ENCODE measurements at regions not wholly inside any gene's neighbourhood (a gene's known extent, or its start where the extent isn't known, plus 50 kb on each side); places are given as distances from the start of the nearest gene placed in this dataset.

GRCh38 chr20:48153523-48153922 is 368.2 kb upstream of the SULF2 start:
- no peak overlapping the region for H2AFZ ChIP-seq (ENCODE audit: control insufficient read depth, low read depth, low read length)
- TF ChIP-seq, protein P1, sequence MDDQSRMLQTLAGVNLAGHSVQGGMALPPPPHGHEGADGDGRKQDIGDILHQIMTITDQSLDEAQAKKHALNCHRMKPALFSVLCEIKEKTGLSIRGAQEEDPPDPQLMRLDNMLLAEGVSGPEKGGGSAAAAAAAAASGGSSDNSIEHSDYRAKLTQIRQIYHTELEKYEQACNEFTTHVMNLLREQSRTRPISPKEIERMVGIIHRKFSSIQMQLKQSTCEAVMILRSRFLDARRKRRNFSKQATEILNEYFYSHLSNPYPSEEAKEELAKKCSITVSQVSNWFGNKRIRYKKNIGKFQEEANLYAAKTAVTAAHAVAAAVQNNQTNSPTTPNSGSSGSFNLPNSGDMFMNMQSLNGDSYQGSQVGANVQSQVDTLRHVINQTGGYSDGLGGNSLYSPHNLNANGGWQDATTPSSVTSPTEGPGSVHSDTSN (IDR thresholded peaks at IDR 0.05; ENCODE audit: insufficient replicate concordance, low read depth, low read length) = no peak
- peak; percentile 32; the same call in 1 of the 2 replicates for TF ChIP-seq BMI1 (IDR thresholded peaks at IDR 0.05; ENCODE audit: borderline replicate concordance)
- H3K4me3 ChIP-seq = no peak overlapping the region
- ChIA-PET CTCF (interaction anchor here (0.6 kb wide), 2 partner anchors 751 to 970 kb away, joined by 3 read pairs; no protein-coding TSS in a partner anchor), SMC1A (ENCODE audit: uncharacterized antibody, unreplicated experiment) (no interaction called here), RAD21 (ENCODE audit: unreplicated experiment) (interaction anchor here (1.4 kb wide), 1 partner anchor 467 kb away, joined by 5 read pairs; no protein-coding TSS in a partner anchor), POLR2A (interaction anchor here (0.6 kb wide), 1 partner anchor 9 kb away, joined by 3 read pairs; no protein-coding TSS in a partner anchor)
- 33% methylated on average over 3 of the region's 3 CpGs for WGBS (ENCODE audit: insufficient coverage, insufficient replicate concordance, low lambda C conversion rate, missing lambda C conversion rate)
- ATAC-seq = no peak
- H3K4me1 ChIP-seq (ENCODE audit: control insufficient read depth, insufficient read depth, low read length) = no peaks in the 10 kb centered on the region
- no peak overlapping the region for H3K27ac ChIP-seq (ENCODE audit: control insufficient read depth, insufficient read depth)
- H3K4me2 ChIP-seq (ENCODE audit: control insufficient read depth, insufficient read depth) = no peak overlapping the region
- no TSS peak for BruUV-seq (replicated peaks)
- H3K79me2 ChIP-seq (ENCODE audit: control insufficient read depth, insufficient read depth, low read length) = no peaks in the 10 kb centered on the region
- no peak for FAIRE-seq
- H4K20me1 ChIP-seq (ENCODE audit: control insufficient read depth, insufficient read depth) = no peaks in the 10 kb centered on the region
- in situ Hi-C loops (cut with MboI) (no loop called here), intact Hi-C loops (cut with micrococcal nuclease; ENCODE audit: unreplicated experiment) (no loop called here)
- peaks cover 0 to 1% of the 10 kb centered on the region in 2 experiments; a peak in 2 of 4 replicates for H3K27me3 ChIP-seq (replicated peaks in 1 of 2; ENCODE audit: control insufficient read depth in 2 of 2, insufficient read depth in 2 of 2, low read length in 1 of 2)
- H3K9me3 ChIP-seq (replicated peaks; ENCODE audit: control insufficient read depth, insufficient read depth, low read length) = peaks cover 2% of the 10 kb centered on the region; the same call in 2 of the 3 replicates
- no peak overlapping the region for H3K9ac ChIP-seq (ENCODE audit: control insufficient read depth, insufficient read depth, low read length)
- no peak for DNase-seq (ENCODE audit: low read depth, low spot score)
- H3K36me3 ChIP-seq (ENCODE audit: control insufficient read depth in 2 of 2, insufficient read depth in 2 of 2, low read length in 1 of 2) = no peaks in the 10 kb centered on the region

DNA sequence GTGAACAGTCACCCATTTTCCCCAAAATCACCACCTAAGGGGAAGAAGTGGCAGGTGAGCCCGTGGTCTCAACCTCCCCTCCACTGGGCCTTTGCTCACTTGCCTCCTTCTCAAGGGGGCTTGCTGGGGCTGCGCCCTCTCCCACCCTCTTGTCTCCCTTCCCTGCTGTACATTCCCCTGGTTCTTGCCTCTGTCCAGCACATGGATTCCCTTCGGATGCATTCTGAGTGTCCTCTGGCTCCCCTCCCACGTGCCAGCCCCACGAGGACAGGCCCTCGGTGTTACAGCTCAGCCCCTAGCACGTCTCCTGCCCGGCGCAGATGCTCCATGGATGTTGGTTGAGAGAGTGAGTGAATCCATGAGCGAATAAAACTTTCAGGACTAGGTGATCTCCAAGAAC is 367.8 kb upstream of the SULF2 start:
- ChIA-PET RAD21 (ENCODE audit: unreplicated experiment) (no interaction called here), SMC1A (ENCODE audit: uncharacterized antibody, unreplicated experiment) (no interaction called here), POLR2A (interaction anchor here (0.6 kb wide), 1 partner anchor 9 kb away, joined by 3 read pairs; no protein-coding TSS in a partner anchor), CTCF (no interaction called here)
- Histone ChIP-seq H4K20me1 (ENCODE audit: control insufficient read depth, insufficient read depth) (no peaks in the 10 kb centered on the region), H3K36me3 (ENCODE audit: control insufficient read depth in 2 of 2, insufficient read depth in 2 of 2, low read length in 1 of 2) (no peaks in the 10 kb centered on the region), H3K27me3 (replicated peaks in 1 of 2; ENCODE audit: control insufficient read depth in 2 of 2, insufficient read depth in 2 of 2, low read length in 1 of 2) (peaks cover 0 to 1% of the 10 kb centered on the region in 2 experiments; a peak in 2 of 4 replicates), H2AFZ (ENCODE audit: control insufficient read depth, low read depth, low read length) (no peak overlapping the region), H3K9ac (ENCODE audit: control insufficient read depth, insufficient read depth, low read length) (no peak overlapping the region), H3K9me3 (replicated peaks; ENCODE audit: control insufficient read depth, insufficient read depth, low read length) (peaks cover 2% of the 10 kb centered on the region; the same call in 2 of the 3 replicates), H3K79me2 (ENCODE audit: control insufficient read depth, insufficient read depth, low read length) (no peaks in the 10 kb centered on the region), H3K4me2 (ENCODE audit: control insufficient read depth, insufficient read depth) (no peak overlapping the region), H3K4me3 (no peak overlapping the region), H3K4me1 (ENCODE audit: control insufficient read depth, insufficient read depth, low read length) (no peaks in the 10 kb centered on the region), H3K27ac (ENCODE audit: control insufficient read depth, insufficient read depth) (no peak overlapping the region)
- no peak for FAIRE-seq
- no peak for DNase-seq (ENCODE audit: low read depth, low spot score)
- in situ Hi-C loops (cut with MboI) (no loop called here), intact Hi-C loops (cut with micrococcal nuclease; ENCODE audit: unreplicated experiment) (no loop called here)
- BruUV-seq (replicated peaks) = no TSS peak
- ATAC-seq = no peak
- 26% methylated on average over 10 of the region's 10 CpGs for WGBS (ENCODE audit: insufficient coverage, insufficient replicate concordance, low lambda C conversion rate, missing lambda C conversion rate)
- TF ChIP-seq MAX (IDR thresholded peaks at IDR 0.05; ENCODE audit: low read depth, low read length) (no peak), ATF7 (IDR thresholded peaks at IDR 0.05; ENCODE audit: low read depth) (no peak), BCLAF1 (IDR thresholded peaks at IDR 0.05) (no peak), GABPA (IDR thresholded peaks at IDR 0.05; ENCODE audit: low read depth) (no peak), BRCA1 (IDR thresholded peaks at IDR 0.05; ENCODE audit: low read depth, low read length) (no peak), CBFB (IDR thresholded peaks at IDR 0.05; ENCODE audit: low read depth) (no peak), POLR2AphosphoS2 (IDR thresholded peaks at IDR 0.05; ENCODE audit: low read depth, low read length) (no peak), SRF (IDR thresholded peaks at IDR 0.05; ENCODE audit: low read depth in 2 of 2, low read length in 2 of 2) (no peak), BCL3 (IDR thresholded peaks at IDR 0.05; ENCODE audit: borderline replicate concordance, insufficient read depth, low read depth, low read length, poor library complexity, severe bottlenecking) (no peak)
